ENCODE measurements at regions not wholly inside any gene's neighbourhood (a gene's known extent, or its start where the extent isn't known, plus 50 kb on each side); places are given as distances from the start of the nearest gene placed in this dataset.

GRCh38 chr6:50956014-50956413 lies 137.3 kb downstream of the TFAP2B start:
- TF ChIP-seq CTCF (IDR thresholded peaks at IDR 0.05; ENCODE audit: insufficient read depth, low read length, poor library complexity, severe bottlenecking) (no peak), EZH2phosphoT487 (conservative IDR thresholded peaks at IDR 0.05; ENCODE audit: low read length) (no peak)
